ENCODE measurements at regions not wholly inside any gene's neighbourhood (a gene's known extent, or its start where the extent isn't known, plus 50 kb on each side); places are given as distances from the start of the nearest gene placed in this dataset.
"Not testable (repeated sequence)": the region's sequence is repeated elsewhere in the genome, so short reads cannot be mapped to it uniquely, and the experiment has no call there.

- DNase-seq (ENCODE audit: low spot score), result no peak
These were observed 52.7 kb upstream of the ZCCHC13 start for GRCh38 chrX:74251006-74251930.

- no peak for DNase-seq (ENCODE audit: low spot score)
These were observed 53.4 kb upstream of the ZCCHC13 start for GRCh38 chrX:74250574-74250973.

DNA sequence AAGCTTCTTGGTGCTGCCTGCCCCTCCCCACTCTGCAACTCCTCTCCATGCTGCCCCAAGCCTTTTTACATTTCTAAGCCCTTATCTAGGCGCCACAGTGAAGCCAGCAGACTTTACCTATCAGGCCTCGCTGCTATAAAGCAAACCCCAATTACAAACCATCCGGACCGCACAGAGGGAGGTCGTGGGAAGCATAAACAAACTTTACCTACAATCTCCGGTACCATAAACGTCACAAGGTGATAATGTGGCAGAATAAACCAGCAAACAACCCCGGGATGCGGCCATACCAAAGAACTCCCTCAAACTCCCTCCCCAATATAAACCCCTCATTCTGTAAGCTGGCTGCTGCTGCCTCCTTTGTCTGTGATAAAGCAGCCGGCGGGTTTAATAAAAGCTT is 54.0 kb upstream of the ZCCHC13 start:
- no peak for DNase-seq (ENCODE audit: low spot score)

DNA sequence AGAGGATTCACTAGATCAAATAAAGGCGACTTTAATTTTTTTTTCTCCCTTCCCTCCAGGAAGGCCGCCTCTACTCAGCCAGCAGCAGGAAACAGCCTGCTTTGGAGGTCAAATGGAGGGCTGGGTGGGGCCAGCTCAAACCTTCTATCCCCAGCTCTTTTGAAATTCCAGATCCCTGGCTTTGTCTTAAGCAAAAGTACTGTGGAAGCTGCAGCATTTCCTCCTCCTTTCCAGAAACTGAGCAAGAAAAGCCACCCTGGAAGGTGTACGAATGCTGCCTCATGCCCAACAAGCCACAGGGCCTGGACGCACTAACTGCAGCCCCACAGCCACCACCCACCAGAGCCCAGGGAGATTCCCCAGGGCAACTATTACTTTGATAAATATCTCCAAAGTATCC is 55.1 kb upstream of the ZCCHC13 start:
- DNase-seq (ENCODE audit: low spot score), result no peak

- no peak for DNase-seq (ENCODE audit: low spot score)
These were observed 57.5 kb upstream of the ZCCHC13 start for GRCh38 chrX:74246524-74246923.

GRCh38 chrX:74242484-74243138 is 61.4 kb upstream of the ZCCHC13 start:
- DNase-seq (ENCODE audit: low spot score), result no peak

GRCh38 chrX:74242050-74242449 is 61.9 kb upstream of the ZCCHC13 start:
- DNase-seq (ENCODE audit: low spot score), result no peak

DNA sequence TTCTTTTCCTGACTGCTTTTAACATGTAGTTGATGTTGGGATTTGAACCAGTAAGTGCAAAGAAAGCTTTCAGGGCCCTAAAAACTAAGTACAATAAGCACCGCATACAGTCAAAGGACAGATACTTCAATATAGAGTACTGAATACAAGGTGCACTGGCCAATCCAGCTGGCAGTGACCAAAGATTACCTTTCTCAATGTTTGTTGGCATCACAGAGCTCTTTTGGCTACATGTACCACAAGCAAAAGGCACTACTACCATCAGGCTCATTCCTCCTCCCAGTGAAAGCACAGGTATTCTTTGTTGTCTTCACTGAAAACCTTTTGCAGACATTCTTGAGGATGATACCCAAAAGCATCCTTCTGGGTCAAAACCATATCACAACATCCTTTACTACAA is 65.2 kb upstream of the ZCCHC13 start:
- DNase-seq (ENCODE audit: low spot score), result no peak

DNA sequence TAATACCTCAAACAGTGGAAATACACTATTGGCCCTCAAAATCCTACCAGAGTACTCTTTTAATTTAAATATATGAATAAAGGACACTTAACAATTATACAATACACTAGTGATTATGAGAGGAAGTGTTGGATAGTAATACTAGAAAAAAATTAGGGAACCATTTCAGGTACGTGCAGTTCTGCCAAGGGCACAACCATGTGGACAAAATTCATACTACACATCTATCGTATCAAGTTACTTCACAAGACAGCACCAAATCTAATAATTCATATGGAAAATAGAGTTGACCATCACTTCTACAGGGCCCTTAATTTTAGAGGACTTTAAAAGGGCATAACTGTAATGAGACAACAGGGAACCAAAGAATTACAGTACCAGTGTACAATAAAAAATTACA is 69.2 kb upstream of the ZCCHC13 start:
- DNase-seq (ENCODE audit: low spot score), result no peak

GRCh38 chrX:74232859-74233258 is 71.1 kb upstream of the ZCCHC13 start:
- no peak for DNase-seq (ENCODE audit: low spot score)

DNA sequence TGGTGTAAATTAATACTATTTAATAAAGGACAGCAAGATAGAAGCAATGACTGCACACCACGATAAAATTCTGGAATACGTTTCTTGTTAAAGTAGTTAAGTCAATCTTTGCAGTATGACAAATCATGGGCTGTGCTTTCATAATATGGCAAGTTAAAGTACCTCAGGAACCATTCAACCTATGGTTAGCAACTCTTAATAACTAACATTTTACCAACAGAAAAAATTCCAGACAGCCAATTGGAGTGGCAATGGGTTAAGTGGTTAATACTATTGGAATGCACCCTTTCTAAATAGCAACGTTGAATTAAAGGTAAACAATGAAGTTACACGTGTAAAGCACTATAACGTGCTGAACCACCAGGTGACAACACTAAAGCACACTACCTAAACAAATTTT is 72.4 kb upstream of the ZCCHC13 start:
- DNase-seq (ENCODE audit: low spot score), result no peak

- no peak for DNase-seq (ENCODE audit: low spot score)
These were observed 73.9 kb upstream of the ZCCHC13 start for GRCh38 chrX:74230094-74230493.

GRCh38 chrX:74225111-74225510 is 78.9 kb upstream of the ZCCHC13 start:
- no peak for DNase-seq (ENCODE audit: low spot score)

DNA sequence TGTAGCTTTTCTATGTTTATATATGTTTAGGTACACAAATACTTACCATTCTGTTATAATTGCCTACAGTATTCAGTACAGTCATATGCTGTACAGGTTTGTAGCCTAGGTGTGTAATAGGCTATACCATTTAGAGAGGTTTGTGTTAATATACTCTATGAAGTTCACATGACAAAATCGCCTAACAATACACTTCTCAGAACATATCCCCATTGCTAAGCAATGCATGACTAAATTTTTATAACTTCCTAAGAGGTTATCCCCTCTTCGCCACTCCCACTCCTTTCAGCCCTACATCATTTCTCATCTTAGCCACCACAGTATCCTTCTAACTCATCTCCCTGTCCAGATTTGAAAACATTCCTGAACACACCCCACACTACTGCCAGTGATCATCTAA is 83.7 kb upstream of the ZCCHC13 start:
- no peak for DNase-seq (ENCODE audit: low spot score)

DNA sequence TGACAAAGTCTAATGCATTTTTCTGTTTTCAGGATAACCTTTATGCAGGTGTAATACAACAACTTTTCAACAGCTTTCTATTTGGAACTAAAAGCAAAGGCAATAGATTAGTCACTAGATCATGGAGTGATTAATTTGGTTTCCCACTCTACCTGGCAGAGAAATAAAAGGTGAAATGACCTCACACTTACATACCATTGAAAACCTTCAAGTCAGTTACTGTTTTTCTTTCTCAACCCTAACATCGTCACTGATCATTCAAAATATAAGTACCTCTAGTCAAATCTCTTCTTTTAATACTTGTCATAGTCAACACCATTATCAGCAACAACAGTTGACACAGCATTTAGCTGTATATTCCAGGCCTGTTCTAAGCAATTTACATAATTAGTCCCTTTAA is 85.1 kb upstream of the ZCCHC13 start:
- no peak for DNase-seq (ENCODE audit: low spot score)

GRCh38 chrX:74216421-74216820 is 87.6 kb upstream of the ZCCHC13 start:
- no peak for DNase-seq (ENCODE audit: low spot score)

DNA sequence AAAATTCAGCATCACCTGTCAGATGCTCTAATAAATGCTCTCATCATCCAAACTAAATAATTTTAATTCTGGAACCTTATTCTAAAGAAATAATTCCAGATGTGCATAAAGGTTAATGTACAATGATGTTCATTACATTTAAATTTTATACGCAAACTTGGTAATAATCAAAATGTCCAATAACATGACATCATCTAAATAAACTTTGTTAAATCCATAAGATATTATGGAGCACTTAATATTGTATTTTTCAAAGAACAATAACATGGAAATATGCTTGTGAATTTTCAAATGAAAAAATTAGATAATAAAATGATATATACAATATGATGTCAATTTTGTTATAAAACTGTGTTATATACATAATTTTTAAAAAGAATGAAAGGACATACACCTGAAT is 92.1 kb upstream of the ZCCHC13 start:
- no peak for DNase-seq (ENCODE audit: low spot score)

DNA sequence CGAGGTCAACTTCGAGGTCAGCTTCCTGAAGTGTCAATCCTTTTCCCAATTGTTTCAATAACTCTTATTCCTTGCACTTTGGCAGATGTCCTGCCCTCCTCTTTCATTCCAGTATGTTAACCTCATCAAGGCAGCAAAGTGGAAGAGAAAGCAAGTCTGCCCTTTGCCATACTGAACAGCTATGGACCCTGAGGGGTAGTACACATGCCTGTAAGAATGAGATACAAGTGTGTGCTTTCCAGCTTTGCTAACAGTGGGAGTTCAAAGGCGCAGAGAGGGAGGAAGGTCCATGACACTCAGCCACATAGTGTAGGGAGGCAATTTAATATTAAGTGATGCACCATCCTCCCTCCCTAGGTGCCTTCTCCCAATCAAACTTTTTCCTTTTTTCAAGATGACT is 96.4 kb upstream of the ZCCHC13 start:
- no peak for DNase-seq (ENCODE audit: low spot score)

- no peak for DNase-seq (ENCODE audit: low spot score)
These were observed 108.4 kb upstream of the ZCCHC13 start for GRCh38 chrX:74195605-74196004.

- DNase-seq (ENCODE audit: low spot score), result no peak
These were observed 108.9 kb upstream of the ZCCHC13 start for GRCh38 chrX:74195120-74195519.

DNA sequence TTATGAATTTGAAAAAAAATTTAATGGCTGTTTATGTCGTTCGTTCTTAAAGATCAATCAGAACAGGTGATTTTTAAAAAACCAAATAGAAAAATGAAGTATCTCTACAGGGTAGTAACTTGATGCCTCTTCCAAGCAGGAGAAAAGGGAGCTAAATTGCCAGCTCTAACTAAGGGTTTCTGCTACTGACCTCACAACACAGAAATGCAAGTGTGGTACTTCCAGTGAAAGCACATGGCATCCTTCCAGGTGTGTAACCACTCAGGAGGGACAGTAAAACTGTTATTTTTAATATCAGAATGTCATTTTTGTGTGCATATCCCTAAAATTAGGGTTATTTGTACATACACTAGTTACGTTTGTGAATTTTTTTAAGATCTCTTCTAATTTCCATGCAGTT is 116.8 kb upstream of the ZCCHC13 start:
- DNase-seq (ENCODE audit: low spot score), result no peak

- not testable (repeated sequence) for DNase-seq (ENCODE audit: low spot score)
These were observed 120.9 kb upstream of the ZCCHC13 start for GRCh38 chrX:74183047-74183446.

- not testable (repeated sequence) for DNase-seq (ENCODE audit: low spot score)
These were observed 122.0 kb upstream of the ZCCHC13 start for GRCh38 chrX:74181976-74182375.
